A549 (cell line): ENCODE measurements at regions not wholly inside any gene's neighbourhood (a gene's known extent, or its start where the extent isn't known, plus 50 kb on each side); places are given as distances from the start of the nearest gene placed in this dataset.

Experiments
- ATAC-seq, 2 experiments: fragments of 200-7000 bp in 1 of 2; fragments of >200 bp in 1 of 2; cut with Nextera tagmentation in 1 of 2; cut with Tn5 transposase in 1 of 2; 3 replicates each; pipeline versions ENCODE4 v1.8.0 to v1.9.1; 2018 to 2020; ENCODE audit warnings: mild to moderate bottlenecking in 1 of 2, moderate library complexity in 1 of 2
- CTCF ChIA-PET: fragments of 300-600 bp; sonication (Branson Sonifier 250); formaldehyde crosslinking; extraction: SDS; loops from one replicate; lab custom pipeline; 2021; ENCODE audit warnings: antibody characterized with exemption, inconsistent platforms; lab: Yijun Ruan, JAX
- POLR2A ChIA-PET: fragments of 350-600 bp; formaldehyde crosslinking; extraction: SDS; loops from one replicate; lab custom pipeline; 2021; ENCODE audit warnings: antibody characterized with exemption, inconsistent platforms; lab: Yijun Ruan, JAX
- DNase-seq, 2 experiments: peaks; one replicate each; pipeline versions ENCODE4 v3.0.0 to v3.0.0-alpha.2; 2011 to 2016; ENCODE audit warnings: low read depth in 1 of 2, low spot score in 1 of 2
- FAIRE-seq: peaks from 2 replicates; lab custom pipeline; 2011; peaks lifted over from hg19 to GRCh38; lab: Jason Lieb, UNC
- H3K27ac ChIP-seq, 2 experiments: fragments of >200 bp; sonication (Bioruptor Twin); formaldehyde crosslinking; 3 replicates each; pipeline ENCODE4 v1.5.1; 2016 to 2017
- H3K4me1 ChIP-seq: fragments of >200 bp; sonication (Bioruptor Twin); formaldehyde crosslinking; 3 replicates; pipeline ENCODE4 v1.6.1; 2016
- H3K4me2 ChIP-seq: fragments of >200 bp; sonication (Bioruptor Twin); formaldehyde crosslinking; 3 replicates; pipeline ENCODE4 v1.6.1; 2016
- H3K4me3 ChIP-seq: fragments of >200 bp; sonication (Bioruptor Twin); formaldehyde crosslinking; 3 replicates; pipeline ENCODE4 v1.5.1; 2016
- H3K9me3 ChIP-seq: fragments of >200 bp; sonication (Bioruptor Twin); formaldehyde crosslinking; 3 replicates; pipeline ENCODE4 v1.6.1; 2016
- CEBPB ChIP-seq, 2 experiments: fragments of >200 bp in 1 of 2; sonication (Bioruptor Twin) in 1 of 2; formaldehyde crosslinking in 1 of 2; IDR thresholded peaks; 2 replicates each; pipeline ENCODE4 v1.6.1; 2012 to 2016
- ELK1 ChIP-seq: fragments of 150-350 bp; IDR thresholded peaks from 2 replicates; pipeline ENCODE4 v1.6.1; 2014; ENCODE audit warnings: low read depth, mild to moderate bottlenecking, low read length
- EP300 ChIP-seq, 2 experiments: fragments of >200 bp; sonication (Bioruptor Twin); formaldehyde crosslinking; IDR thresholded peaks; 2 replicates in 1 of 2; 3 replicates in 1 of 2; pipeline ENCODE4 v1.6.1; 2016 to 2017
- HDAC2 ChIP-seq: fragments of 200-600 bp; sonication (generic); IDR thresholded peaks from 2 replicates; pipeline ENCODE4 v1.6.1; 2016
- HES2 ChIP-seq: fragments of >200 bp; sonication (Bioruptor Twin); formaldehyde crosslinking; IDR thresholded peaks from 2 replicates; pipeline ENCODE4 v1.6.1; 2016
- JUN ChIP-seq, 2 experiments: fragments of >200 bp; sonication (Bioruptor Twin); formaldehyde crosslinking; IDR thresholded peaks; 2 replicates in 1 of 2; 3 replicates in 1 of 2; pipeline ENCODE4 v1.6.1; 2016 to 2017
- JUNB ChIP-seq: fragments of >200 bp; sonication (Bioruptor Twin); formaldehyde crosslinking; IDR thresholded peaks from 2 replicates; pipeline ENCODE4 v1.6.1; 2016
- KDM5A ChIP-seq: fragments of 200-600 bp; sonication (generic); IDR thresholded peaks from 2 replicates; pipeline ENCODE4 v1.6.1; 2016; ENCODE audit warnings: antibody characterized with exemption, mild to moderate bottlenecking
- NPAS2 ChIP-seq: fragments of 250-450 bp; sonication (Bioruptor Pico); IDR thresholded peaks from 2 replicates; pipeline ENCODE4 v1.8.0; 2022; ENCODE audit warnings: mild to moderate bottlenecking, moderate library complexity, borderline replicate concordance
- NR3C1 ChIP-seq: fragments of >200 bp; sonication (Bioruptor Twin); formaldehyde crosslinking; IDR thresholded peaks from 3 replicates; pipeline ENCODE4 v1.6.1; 2017
- PBX3 ChIP-seq: IDR thresholded peaks from 2 replicates; pipeline ENCODE4 v1.6.1; 2012
- PHF8 ChIP-seq: fragments of 200-600 bp; sonication (generic); IDR thresholded peaks from 2 replicates; pipeline ENCODE4 v1.6.1; 2016; ENCODE audit warnings: low read depth, mild to moderate bottlenecking, antibody characterized with exemption, moderate library complexity, borderline replicate concordance
- POLR2AphosphoS2 ChIP-seq: conservative IDR thresholded peaks from 2 replicates; pipeline ENCODE4 v1.6.1; 2012; ENCODE audit warnings: low read length, improper control_type of control experiment, inconsistent platforms
- RAD21 ChIP-seq, 2 experiments: fragments of >200 bp in 1 of 2; sonication (Bioruptor Twin) in 1 of 2; formaldehyde crosslinking in 1 of 2; IDR thresholded peaks in 1 of 2; conservative IDR thresholded peaks in 1 of 2; 2 replicates in 1 of 2; 3 replicates in 1 of 2; pipeline ENCODE4 v1.6.1; 2012 to 2018; ENCODE audit warnings: inconsistent platforms in 1 of 2
- REST ChIP-seq: fragments of 200-600 bp; sonication (generic); IDR thresholded peaks from 2 replicates; pipeline ENCODE4 v1.6.1; 2016; ENCODE audit warnings: antibody characterized with exemption, mild to moderate bottlenecking, moderate library complexity
- TFCP2L1 ChIP-seq: fragments of 250-450 bp; sonication (Bioruptor Pico); IDR thresholded peaks from 2 replicates; pipeline ENCODE4 v1.5.0; 2021; ENCODE audit warnings: mild to moderate bottlenecking
- USF2 ChIP-seq: fragments of 450-650 bp; IDR thresholded peaks from 2 replicates; pipeline ENCODE4 v1.6.1; 2014; ENCODE audit warnings: antibody characterized with exemption
- ZSCAN20 ChIP-seq: fragments of 250-450 bp; sonication (Bioruptor Pico); IDR thresholded peaks from 2 replicates; pipeline ENCODE4 v1.8.0; 2022; ENCODE audit warnings: mild to moderate bottlenecking, moderate library complexity
- WGBS: methylation state at CpG from one replicate; pipeline ENCODE4 v1.1.6; 2017; ENCODE audit errors: missing lambda C conversion rate; 5-methylcytosine and 5-hydroxymethylcytosine counted together

GRCh38 chr22:47257566-47257965, 495.1 kb downstream of the TBC1D22A start:
- CTCF ChIA-PET, result no interaction called here
- ATAC-seq (no peak), FAIRE-seq (no peak), DNase-seq (no peak)
- WGBS, result 10% methylated on average over 4 of the region's 5 CpGs
- Histone ChIP-seq H3K27ac (no peak overlapping the region), H3K4me1 (no peaks in the 10 kb centered on the region), H3K4me2 (no peak overlapping the region), H3K4me3 (no peak overlapping the region), H3K9me3 (0 out of 3 replicates have a peak, but pooled peaks cover 4% of the 10 kb centered on the region)
- POLR2A ChIA-PET, result no interaction called here
- no peak for TF ChIP-seq KDM5A
- TF ChIP-seq REST, result no peak
- no peak for TF ChIP-seq PBX3
- TF ChIP-seq HDAC2, result no peak
- TF ChIP-seq PHF8, result no peak
- no peak for TF ChIP-seq ZSCAN20 (CRISPR knock-in tag)
- no peak for TF ChIP-seq JUNB

- ChIA-PET POLR2A (no interaction called here), CTCF (no interaction called here)
- DNase-seq (no peak), ATAC-seq (no peak), FAIRE-seq (no peak)
- TF ChIP-seq EP300 (IDR thresholded peaks at IDR 0.05), result no peak
- TF ChIP-seq ELK1, result no peak
- no peak for TF ChIP-seq POLR2AphosphoS2
- no peak for TF ChIP-seq HES2
- no peak for TF ChIP-seq USF2
- no peak for TF ChIP-seq RAD21 (conservative IDR thresholded peaks at IDR 0.05 in 1 of 2, IDR thresholded peaks at IDR 0.05 in 1 of 2)
- 0 out of 3 replicates have a peak, but pooled peaks cover 4% of the 10 kb centered on the region for H3K9me3 ChIP-seq
- H3K4me3 ChIP-seq, result no peak overlapping the region
- no peak overlapping the region for H3K27ac ChIP-seq
- no peaks in the 10 kb centered on the region for H3K4me1 ChIP-seq
- 21% methylated on average over 4 of the region's 4 CpGs for WGBS
- H3K4me2 ChIP-seq, result no peak overlapping the region
Observed at GRCh38 chr22:47251911-47252310, 489.5 kb downstream of the TBC1D22A start.

GRCh38 chr22:47250995-47251765, 488.7 kb downstream of the TBC1D22A start:
- TF ChIP-seq HDAC2 (no peak), JUN (IDR thresholded peaks at IDR 0.05) (no peak), CEBPB (IDR thresholded peaks at IDR 0.05) (no peak), TFCP2L1 (CRISPR knock-in tag) (no peak), USF2 (no peak), NR3C1 (no peak), NPAS2 (CRISPR knock-in tag) (no peak)
- TF ChIP-seq, all 56 proteins: peak for 0
- FAIRE-seq (no peak), DNase-seq (no peak), ATAC-seq (no peak)
- POLR2A ChIA-PET, result no interaction called here
- WGBS, result 65% methylated on average over 6 of the region's 12 CpGs
- H3K4me3 ChIP-seq, result no peak overlapping the region
- 0 out of 3 replicates have a peak, but pooled peaks cover 4% of the 10 kb centered on the region for H3K9me3 ChIP-seq
- no peak overlapping the region for H3K4me2 ChIP-seq
- no peak overlapping the region for H3K27ac ChIP-seq
- H3K4me1 ChIP-seq, result no peaks in the 10 kb centered on the region
- CTCF ChIA-PET, result interaction anchor here (1.3 kb wide), 1 partner anchor 24 kb away, joined by 3 read pairs; no protein-coding TSS in a partner anchor
